GM10248 (cell line): ENCODE measurements at regions not wholly inside any gene's neighbourhood (a gene's known extent, or its start where the extent isn't known, plus 50 kb on each side); places are given as distances from the start of the nearest gene placed in this dataset.
"Not testable (repeated sequence)": the region's sequence is repeated elsewhere in the genome, so short reads cannot be mapped to it uniquely, and the experiment has no call there.

ENCODE experiments used
- CTCF ChIA-PET: fragments of 300-600 bp; sonication (Branson Sonifier 250); formaldehyde crosslinking; extraction: SDS; loops from one replicate; lab custom pipeline; 2021; ENCODE audit warnings: antibody characterized with exemption; lab: Yijun Ruan, JAX
- POLR2A ChIA-PET: fragments of 350-650 bp; sonication (Branson Sonifier 250); formaldehyde crosslinking; extraction: SDS; loops from one replicate; lab custom pipeline; 2020; ENCODE audit warnings: antibody characterized with exemption; lab: Yijun Ruan, JAX
- DNase-seq: peaks from one replicate; pipeline ENCODE4 v3.0.0; 2012; ENCODE audit errors: extremely low spot score
- CTCF ChIP-seq: IDR thresholded peaks from 2 replicates; pipeline ENCODE4 v1.5.1; 2012; ENCODE audit warnings: mild to moderate bottlenecking, low read depth; ENCODE audit errors: extremely low read depth, missing control alignments, control extremely low read depth

GRCh38 chr1:215444715-215445414, 122.2 kb upstream of the KCTD3 start:
- no peak for DNase-seq
- ChIA-PET CTCF (interaction anchor here (1.5 kb wide), 1 partner anchor 16 kb away, joined by 4 read pairs; no protein-coding TSS in a partner anchor), POLR2A (no interaction called here)
- no peak for TF ChIP-seq CTCF

GRCh38 chr1:215448014-215448413, 119.1 kb upstream of the KCTD3 start:
- POLR2A ChIA-PET, CTCF ChIA-PET, DNase-seq: not testable (repeated sequence)

- DNase-seq, CTCF ChIA-PET, POLR2A ChIA-PET: not testable (repeated sequence)
Measured at GRCh38 chr1:215449147-215449546, 118.0 kb upstream of the KCTD3 start.

GRCh38 chr1:215453440-215453839, 113.7 kb upstream of the KCTD3 start:
- ChIA-PET CTCF (interaction anchor here (1.2 to 1.9 kb wide), 3 partner anchors 9 to 24 kb away, joined by 3 to 6 read pairs (median 4); no protein-coding TSS in a partner anchor), POLR2A (no interaction called here)
- no peak for TF ChIP-seq CTCF
- DNase-seq = no peak

GRCh38 chr1:215457213-215457612, 109.9 kb upstream of the KCTD3 start:
- no peak for DNase-seq
- CTCF ChIA-PET = no interaction called here
- POLR2A ChIA-PET = no interaction called here
- TF ChIP-seq CTCF = no peak

- TF ChIP-seq CTCF = no peak
- DNase-seq = no peak
- CTCF ChIA-PET = no interaction called here
- POLR2A ChIA-PET = no interaction called here
Measured at GRCh38 chr1:215458104-215458503, 109.0 kb upstream of the KCTD3 start.

- CTCF ChIA-PET = interaction anchor here (1.7 kb wide), 1 partner anchor 34 kb away, joined by 4 read pairs; no protein-coding TSS in a partner anchor
- POLR2A ChIA-PET = no interaction called here
- no peak for TF ChIP-seq CTCF
- DNase-seq = no peak
Measured at GRCh38 chr1:215458562-215458961, 108.5 kb upstream of the KCTD3 start.
